Panc1 (cell line): ENCODE measurements at regions not wholly inside any gene's neighbourhood (a gene's known extent, or its start where the extent isn't known, plus 50 kb on each side); places are given as distances from the start of the nearest gene placed in this dataset.

Source experiments
- ATAC-seq: fragments of 200-7000 bp; cut with Tn5 transposase; 2 replicates; pipeline ENCODE4 v1.9.1; 2020; ENCODE audit warnings: mild to moderate bottlenecking, moderate library complexity
- BruUV-seq: library from RNA; stranded (reverse); fragments of 400-500 nt; replicated peaks from 2 replicates; lab custom pipeline; 2021; lab: Mats Ljungman, UMichigan
- CTCF ChIA-PET: fragments of 300-600 bp; sonication (Branson Sonifier 250); formaldehyde crosslinking; loops from one replicate; lab custom pipeline; 2022; ENCODE audit warnings: antibody characterized with exemption; lab: Charles Lee
- POLR2A ChIA-PET: fragments of 300-600 bp; sonication (Branson Sonifier 250); formaldehyde crosslinking; loops from one replicate; lab custom pipeline; 2022; ENCODE audit warnings: antibody characterized with exemption; lab: Charles Lee
- DNase-seq: peaks from one replicate; pipeline ENCODE4 v3.0.0-alpha.2; 2010; ENCODE audit warnings: low read depth, low spot score
- H3K27ac ChIP-seq: 2 replicates; pipeline ENCODE4 v1.5.1; 2011; ENCODE audit warnings: mild to moderate bottlenecking, low read length, inconsistent platforms
- H3K27me3 ChIP-seq: fragments of 200-500 bp; sonication (Bioruptor generic); 2 replicates; pipeline ENCODE4 v1.6.0; 2014; ENCODE audit warnings: low read length, inconsistent platforms; ENCODE audit not compliant: control insufficient read depth, insufficient read depth
- H3K36me3 ChIP-seq: fragments of 200-500 bp; sonication (Bioruptor generic); 2 replicates; pipeline ENCODE4 v1.5.1; 2014; ENCODE audit warnings: inconsistent platforms, mild to moderate bottlenecking, low read length, moderate library complexity; ENCODE audit not compliant: control insufficient read depth, insufficient read depth
- H3K4me1 ChIP-seq: 2 replicates; pipeline ENCODE4 v1.5.1; 2011; ENCODE audit warnings: inconsistent platforms, mild to moderate bottlenecking, low read length, moderate library complexity; ENCODE audit not compliant: control insufficient read depth, insufficient read depth
- H3K4me3 ChIP-seq, 2 experiments: 2 replicates each; pipeline ENCODE4 v1.5.1; 2011 to 2012; ENCODE audit warnings: low read depth in 2 of 2, low read length in 2 of 2, mild to moderate bottlenecking in 2 of 2, inconsistent platforms in 1 of 2, moderate library complexity in 1 of 2
- H3K9me3 ChIP-seq: fragments of 200-500 bp; sonication (Bioruptor generic); 2 replicates; pipeline ENCODE4 v1.5.1; 2014; ENCODE audit warnings: low read depth, mild to moderate bottlenecking, inconsistent platforms, low read length, moderate library complexity; ENCODE audit not compliant: control insufficient read depth, insufficient read depth
- POLR2AphosphoS5 ChIP-seq: IDR thresholded peaks from 2 replicates; pipeline ENCODE4 v1.6.1; 2012; ENCODE audit warnings: mild to moderate bottlenecking, low read depth, low read length, moderate library complexity
- SIN3A ChIP-seq: IDR thresholded peaks from 2 replicates; pipeline ENCODE4 v1.6.1; 2012; ENCODE audit warnings: low read depth, mild to moderate bottlenecking, low read length, moderate library complexity, borderline replicate concordance; ENCODE audit not compliant: insufficient read depth
- TCF7L2 ChIP-seq: IDR thresholded peaks from 2 replicates; pipeline ENCODE4 v1.6.1; 2011; ENCODE audit warnings: mild to moderate bottlenecking, low read depth, low read length, inconsistent platforms
- in situ Hi-C: cut with HindIII; loops from 2 replicates; pipeline ENCODE4 v1.10.0; 2016; ENCODE audit warnings: low sequenced_read_pairs, low pct_unique_long_range_greater_than_20kb
- intact Hi-C: fragments of 100-400 bp; cut with micrococcal nuclease; formaldehyde crosslinking; loops from one replicate; pipeline ENCODE4 v1.10.0; 2022; ENCODE audit not compliant: unreplicated experiment
- TF ChIP-seq, protein P1 (sequence below): fragments of 450-650 bp; IDR thresholded peaks from 2 replicates; pipeline ENCODE4 v1.5.1; 2017; ENCODE audit warnings: mild to moderate bottlenecking
- TF ChIP-seq, protein P2 (sequence below), 2 experiments: IDR thresholded peaks; 2 replicates each; pipeline ENCODE4 v1.6.1; 2011 to 2012; ENCODE audit warnings: low read depth in 2 of 2, control low read depth in 1 of 2, low read length in 1 of 2, mild to moderate bottlenecking in 1 of 2, moderate library complexity in 1 of 2; ENCODE audit not compliant: insufficient read depth in 1 of 2

GRCh38 chr1:118335331-118335732 lies 150.3 kb upstream of the SPAG17 start:
- ATAC-seq (no peak), DNase-seq (no peak)
- Histone ChIP-seq H3K9me3 (no peaks in the 10 kb centered on the region), H3K36me3 (no peaks in the 10 kb centered on the region), H3K4me3 (no peak overlapping the region), H3K4me1 (no peaks in the 10 kb centered on the region), H3K27me3 (no peaks in the 10 kb centered on the region), H3K27ac (no peak overlapping the region)
- in situ Hi-C loops (no loop called here), intact Hi-C loops (no loop called here)
- BruUV-seq = no TSS peak
- ChIA-PET POLR2A (no interaction called here), CTCF (no interaction called here)
- TF ChIP-seq, protein P1, sequence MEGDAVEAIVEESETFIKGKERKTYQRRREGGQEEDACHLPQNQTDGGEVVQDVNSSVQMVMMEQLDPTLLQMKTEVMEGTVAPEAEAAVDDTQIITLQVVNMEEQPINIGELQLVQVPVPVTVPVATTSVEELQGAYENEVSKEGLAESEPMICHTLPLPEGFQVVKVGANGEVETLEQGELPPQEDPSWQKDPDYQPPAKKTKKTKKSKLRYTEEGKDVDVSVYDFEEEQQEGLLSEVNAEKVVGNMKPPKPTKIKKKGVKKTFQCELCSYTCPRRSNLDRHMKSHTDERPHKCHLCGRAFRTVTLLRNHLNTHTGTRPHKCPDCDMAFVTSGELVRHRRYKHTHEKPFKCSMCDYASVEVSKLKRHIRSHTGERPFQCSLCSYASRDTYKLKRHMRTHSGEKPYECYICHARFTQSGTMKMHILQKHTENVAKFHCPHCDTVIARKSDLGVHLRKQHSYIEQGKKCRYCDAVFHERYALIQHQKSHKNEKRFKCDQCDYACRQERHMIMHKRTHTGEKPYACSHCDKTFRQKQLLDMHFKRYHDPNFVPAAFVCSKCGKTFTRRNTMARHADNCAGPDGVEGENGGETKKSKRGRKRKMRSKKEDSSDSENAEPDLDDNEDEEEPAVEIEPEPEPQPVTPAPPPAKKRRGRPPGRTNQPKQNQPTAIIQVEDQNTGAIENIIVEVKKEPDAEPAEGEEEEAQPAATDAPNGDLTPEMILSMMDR = no peak
- TF ChIP-seq POLR2AphosphoS5 = no peak
- TF ChIP-seq TCF7L2 = no peak
- TF ChIP-seq, protein P2, sequence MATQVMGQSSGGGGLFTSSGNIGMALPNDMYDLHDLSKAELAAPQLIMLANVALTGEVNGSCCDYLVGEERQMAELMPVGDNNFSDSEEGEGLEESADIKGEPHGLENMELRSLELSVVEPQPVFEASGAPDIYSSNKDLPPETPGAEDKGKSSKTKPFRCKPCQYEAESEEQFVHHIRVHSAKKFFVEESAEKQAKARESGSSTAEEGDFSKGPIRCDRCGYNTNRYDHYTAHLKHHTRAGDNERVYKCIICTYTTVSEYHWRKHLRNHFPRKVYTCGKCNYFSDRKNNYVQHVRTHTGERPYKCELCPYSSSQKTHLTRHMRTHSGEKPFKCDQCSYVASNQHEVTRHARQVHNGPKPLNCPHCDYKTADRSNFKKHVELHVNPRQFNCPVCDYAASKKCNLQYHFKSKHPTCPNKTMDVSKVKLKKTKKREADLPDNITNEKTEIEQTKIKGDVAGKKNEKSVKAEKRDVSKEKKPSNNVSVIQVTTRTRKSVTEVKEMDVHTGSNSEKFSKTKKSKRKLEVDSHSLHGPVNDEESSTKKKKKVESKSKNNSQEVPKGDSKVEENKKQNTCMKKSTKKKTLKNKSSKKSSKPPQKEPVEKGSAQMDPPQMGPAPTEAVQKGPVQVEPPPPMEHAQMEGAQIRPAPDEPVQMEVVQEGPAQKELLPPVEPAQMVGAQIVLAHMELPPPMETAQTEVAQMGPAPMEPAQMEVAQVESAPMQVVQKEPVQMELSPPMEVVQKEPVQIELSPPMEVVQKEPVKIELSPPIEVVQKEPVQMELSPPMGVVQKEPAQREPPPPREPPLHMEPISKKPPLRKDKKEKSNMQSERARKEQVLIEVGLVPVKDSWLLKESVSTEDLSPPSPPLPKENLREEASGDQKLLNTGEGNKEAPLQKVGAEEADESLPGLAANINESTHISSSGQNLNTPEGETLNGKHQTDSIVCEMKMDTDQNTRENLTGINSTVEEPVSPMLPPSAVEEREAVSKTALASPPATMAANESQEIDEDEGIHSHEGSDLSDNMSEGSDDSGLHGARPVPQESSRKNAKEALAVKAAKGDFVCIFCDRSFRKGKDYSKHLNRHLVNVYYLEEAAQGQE (IDR thresholded peaks at IDR 0.05; ENCODE audit: insufficient read depth in 1 of 2, low read depth in 2 of 2, low read length in 1 of 2) = no peak
- no peak for TF ChIP-seq SIN3A

DNA sequence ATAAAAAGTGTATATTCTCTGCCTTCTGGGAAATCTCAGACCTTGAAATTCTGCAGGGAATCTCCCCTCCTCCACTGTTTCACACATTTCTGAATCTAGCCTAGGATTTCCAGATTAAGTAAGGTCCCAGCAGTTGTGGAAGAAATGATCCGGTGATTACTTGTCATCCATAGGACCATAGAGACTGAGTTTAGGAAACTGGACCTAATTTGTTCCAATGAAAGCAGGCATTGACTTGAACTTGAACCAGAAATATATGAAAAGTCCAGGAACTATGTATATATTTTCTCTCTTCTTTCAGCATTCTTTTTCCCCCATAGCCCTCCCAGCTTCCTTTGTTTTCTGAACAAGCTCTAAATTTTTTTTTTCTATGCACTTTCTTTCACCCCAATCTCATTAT lies 149.5 kb upstream of the SPAG17 start:
- Histone ChIP-seq H3K36me3 (no peaks in the 10 kb centered on the region), H3K27ac (no peak overlapping the region), H3K9me3 (no peaks in the 10 kb centered on the region), H3K27me3 (no peaks in the 10 kb centered on the region), H3K4me3 (no peak overlapping the region), H3K4me1 (no peaks in the 10 kb centered on the region)
- no peak for TF ChIP-seq SIN3A
- TF ChIP-seq, protein P2 (IDR thresholded peaks at IDR 0.05; ENCODE audit: insufficient read depth in 1 of 2, low read depth in 2 of 2, low read length in 1 of 2) = no peak
- TF ChIP-seq POLR2AphosphoS5 = no peak
- no peak for TF ChIP-seq TCF7L2
- TF ChIP-seq, protein P1 = no peak
- in situ Hi-C loops = no loop called here
- no peak for DNase-seq
- POLR2A ChIA-PET = no interaction called here
- intact Hi-C loops = no loop called here
- ATAC-seq = no peak
- CTCF ChIA-PET = no interaction called here
- BruUV-seq = no TSS peak
